Ascending aorta (tissue), 2 donors: ENCODE measurements at regions not wholly inside any gene's neighbourhood (a gene's known extent, or its start where the extent isn't known, plus 50 kb on each side); places are given as distances from the start of the nearest gene placed in this dataset.

Experiments
- DNase-seq, 2 donors: peaks; one replicate each; pipeline ENCODE4 v3.0.0-alpha.2; 2019; ENCODE audit warnings: low spot score in 2 of 2
- H3K27ac ChIP-seq, 2 donors: fragments of 200-600 bp; sonication (generic); one replicate each; pipeline ENCODE4 v1.5.1; 2016 to 2017; ENCODE audit warnings: mild to moderate bottlenecking in 1 of 2
- H3K27me3 ChIP-seq: fragments of 200-600 bp; sonication (generic); one replicate; pipeline ENCODE4 v1.5.1; 2017
- H3K36me3 ChIP-seq, 2 donors: fragments of 200-600 bp; sonication (generic); one replicate each; pipeline ENCODE4 v1.5.1; 2016
- H3K4me1 ChIP-seq, 2 donors: fragments of 200-600 bp; sonication (generic); one replicate each; pipeline ENCODE4 v1.5.1; 2016 to 2017; ENCODE audit warnings: mild to moderate bottlenecking in 1 of 2
- H3K4me3 ChIP-seq, 2 donors: fragments of 200-600 bp; sonication (generic); one replicate each; pipeline ENCODE4 v1.5.1; 2016 to 2017; ENCODE audit warnings: mild to moderate bottlenecking in 1 of 2
- H3K9me3 ChIP-seq, 2 donors: fragments of 200-600 bp; sonication (generic); one replicate each; pipeline ENCODE4 v1.5.1; 2016
- CTCF ChIP-seq, 3 experiments: fragments of 200-600 bp in 2 of 3; fragments of 450-650 bp in 1 of 3; sonication (generic) in 2 of 3; IDR thresholded peaks; one replicate each; pipeline ENCODE4 v1.5.1; 2016 to 2019; ENCODE audit warnings: antibody characterized with exemption in 3 of 3, mild to moderate bottlenecking in 1 of 3, moderate library complexity in 1 of 3
- intact Hi-C: fragments of 100-400 bp; cut with DNase I; formaldehyde crosslinking; loops from one replicate; pipeline ENCODE4 v1.15.1; 2023

- no peak for TF ChIP-seq CTCF (IDR thresholded peaks at IDR 0.05)
- H3K4me3 ChIP-seq = no peak overlapping the region
- no peaks in the 10 kb centered on the region for H3K27me3 ChIP-seq
- H3K27ac ChIP-seq = no peak overlapping the region
- H3K4me1 ChIP-seq = peaks cover 0 to 3% of the 10 kb centered on the region in 2 donors
- intact Hi-C loops = no loop called here
- no peaks in the 10 kb centered on the region for H3K36me3 ChIP-seq
- H3K9me3 ChIP-seq = no peaks in the 10 kb centered on the region
- no peak for DNase-seq
These were observed 105.6 kb upstream of the SOD1 start for GRCh38 chr21:31553926-31554325.

GRCh38 chr21:31553461-31553860, 106.0 kb upstream of the SOD1 start:
- H3K27me3 ChIP-seq = no peaks in the 10 kb centered on the region
- H3K4me1 ChIP-seq = peaks cover 0 to 3% of the 10 kb centered on the region in 2 donors
- intact Hi-C loops = no loop called here
- no peak for TF ChIP-seq CTCF (IDR thresholded peaks at IDR 0.05)
- no peak overlapping the region for H3K27ac ChIP-seq
- no peaks in the 10 kb centered on the region for H3K36me3 ChIP-seq
- DNase-seq = no peak
- H3K4me3 ChIP-seq = no peak overlapping the region
- no peaks in the 10 kb centered on the region for H3K9me3 ChIP-seq

- H3K4me3 ChIP-seq = no peak overlapping the region
- peaks cover 0 to under 1% of the 10 kb centered on the region in 2 donors for H3K4me1 ChIP-seq
- no peaks in the 10 kb centered on the region for H3K27me3 ChIP-seq
- intact Hi-C loops = no loop called here
- no peaks in the 10 kb centered on the region for H3K9me3 ChIP-seq
- no peak overlapping the region for H3K27ac ChIP-seq
- H3K36me3 ChIP-seq = no peaks in the 10 kb centered on the region
- no peak for DNase-seq
- TF ChIP-seq CTCF (IDR thresholded peaks at IDR 0.05) = no peak
These were observed 106.7 kb upstream of the SOD1 start for GRCh38 chr21:31552826-31553225.

- no peak overlapping the region for H3K27ac ChIP-seq
- intact Hi-C loops = no loop called here
- H3K4me3 ChIP-seq = no peak overlapping the region
- DNase-seq = no peak
- H3K36me3 ChIP-seq = no peaks in the 10 kb centered on the region
- H3K9me3 ChIP-seq = no peaks in the 10 kb centered on the region
- no peaks in the 10 kb centered on the region for H3K4me1 ChIP-seq
- no peak for TF ChIP-seq CTCF (IDR thresholded peaks at IDR 0.05)
- H3K27me3 ChIP-seq = no peaks in the 10 kb centered on the region
These were observed 109.4 kb upstream of the SOD1 start for GRCh38 chr21:31550070-31550469.

GRCh38 chr21:31548688-31549087, 110.8 kb upstream of the SOD1 start:
- Histone ChIP-seq H3K27me3 (no peaks in the 10 kb centered on the region), H3K4me3 (no peak overlapping the region), H3K9me3 (no peaks in the 10 kb centered on the region), H3K27ac (no peak overlapping the region), H3K4me1 (no peaks in the 10 kb centered on the region), H3K36me3 (no peaks in the 10 kb centered on the region)
- no peak for TF ChIP-seq CTCF (IDR thresholded peaks at IDR 0.05)
- DNase-seq = no peak
- intact Hi-C loops = no loop called here

GRCh38 chr21:31546443-31547170, 112.9 kb upstream of the SOD1 start:
- DNase-seq = no peak
- H3K9me3 ChIP-seq = no peaks in the 10 kb centered on the region
- intact Hi-C loops = no loop called here
- no peak for TF ChIP-seq CTCF (IDR thresholded peaks at IDR 0.05)
- H3K4me3 ChIP-seq = no peak overlapping the region
- no peaks in the 10 kb centered on the region for H3K4me1 ChIP-seq
- H3K27me3 ChIP-seq = no peaks in the 10 kb centered on the region
- H3K27ac ChIP-seq = no peak overlapping the region
- no peaks in the 10 kb centered on the region for H3K36me3 ChIP-seq
